Central memory CD8-positive, alpha-beta T cell (primary cell): ENCODE measurements at regions not wholly inside any gene's neighbourhood (a gene's known extent, or its start where the extent isn't known, plus 50 kb on each side); places are given as distances from the start of the nearest gene placed in this dataset.

Experiments used
- ATAC-seq: fragments of 150-1000 bp; cut with Tn5 transposase; replicated peaks from 2 replicates; pipeline ENCODE4 v1.10.0; 2022; ENCODE audit warnings: mild to moderate bottlenecking, moderate FRiP score, moderate number of reproducible peaks; ENCODE audit not compliant: poor library complexity, severe bottlenecking; ENCODE audit errors: extremely low read depth
- DNase-seq, 2 donors: peaks; one replicate each; pipeline ENCODE4 v3.0.0; 2021; ENCODE audit warnings: low spot score in 2 of 2
- H3K27ac Mint-ChIP-seq: one replicate; pipeline ENCODE4 v1.8.0; 2022; ENCODE audit warnings: low read depth, mild to moderate bottlenecking, moderate library complexity, mixed read lengths
- H3K27me3 Mint-ChIP-seq: one replicate; pipeline ENCODE4 v1.8.0; 2022; ENCODE audit warnings: mixed read lengths
- H3K36me3 Mint-ChIP-seq: one replicate; pipeline ENCODE4 v1.8.0; 2022; ENCODE audit warnings: mild to moderate bottlenecking, moderate library complexity, mixed read lengths; ENCODE audit not compliant: insufficient read depth
- H3K4me1 Mint-ChIP-seq: one replicate; pipeline ENCODE4 v1.8.0; 2022; ENCODE audit warnings: mixed read lengths
- H3K4me3 Mint-ChIP-seq: one replicate; pipeline ENCODE4 v1.8.0; 2022; ENCODE audit warnings: mild to moderate bottlenecking, moderate library complexity, mixed read lengths
- H3K9me3 Mint-ChIP-seq: one replicate; pipeline ENCODE4 v1.8.0; 2022; ENCODE audit warnings: mixed read lengths

DNA sequence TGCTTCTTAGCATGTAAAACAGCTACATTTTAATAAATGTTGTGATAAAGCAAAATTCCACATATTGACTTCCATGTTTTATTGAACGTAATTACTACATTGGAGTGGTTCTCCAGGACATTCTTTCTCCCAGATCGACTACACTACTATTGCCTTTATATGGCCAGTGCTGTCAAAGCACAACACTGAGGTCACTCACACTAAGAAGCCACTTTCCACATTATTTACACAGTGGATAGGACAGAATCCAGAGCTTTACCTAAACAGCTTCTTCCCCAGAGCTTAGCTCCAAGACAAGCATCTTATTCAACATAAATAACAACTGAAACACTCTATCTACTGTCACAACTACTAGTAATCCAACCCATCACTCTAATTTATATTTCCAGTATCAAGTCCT, 73.9 kb upstream of the WDR75 start:
- no peaks in the 10 kb centered on the region for H3K36me3 Mint-ChIP-seq
- H3K4me1 Mint-ChIP-seq = no peaks in the 10 kb centered on the region

DNA sequence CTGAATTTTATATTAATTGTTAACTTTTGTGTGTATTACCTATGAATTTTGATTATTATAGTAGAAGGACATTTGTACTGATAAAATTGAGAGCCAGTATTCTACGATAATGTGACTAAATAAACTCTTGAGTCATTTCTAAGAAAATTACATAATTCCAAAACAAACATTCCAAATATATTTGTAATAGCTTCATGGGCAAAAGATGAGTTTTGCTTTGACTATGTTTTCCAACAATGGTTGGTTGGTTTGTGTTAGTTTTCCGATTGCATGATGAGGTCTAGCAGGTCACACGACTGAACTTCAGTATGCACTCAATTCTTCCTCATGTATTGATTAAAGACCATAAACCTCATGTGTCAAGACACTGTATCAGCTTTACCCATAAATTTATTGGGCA, 71.7 kb upstream of the WDR75 start:
- Mint-ChIP-seq H3K4me1 (no peaks in the 10 kb centered on the region), H3K27me3 (no peaks in the 10 kb centered on the region), H3K36me3 (no peaks in the 10 kb centered on the region), H3K9me3 (no peaks in the 10 kb centered on the region), H3K4me3 (no peak overlapping the region), H3K27ac (no peak overlapping the region)
- DNase-seq (no peak), ATAC-seq (no peak)

More for the DNA sequence above, 73.9 kb upstream of the WDR75 start:
- Mint-ChIP-seq H3K27me3 (no peaks in the 10 kb centered on the region), H3K4me3 (no peak overlapping the region), H3K27ac (no peak overlapping the region), H3K9me3 (no peaks in the 10 kb centered on the region)
- no peak for ATAC-seq
- DNase-seq = no peak

DNA sequence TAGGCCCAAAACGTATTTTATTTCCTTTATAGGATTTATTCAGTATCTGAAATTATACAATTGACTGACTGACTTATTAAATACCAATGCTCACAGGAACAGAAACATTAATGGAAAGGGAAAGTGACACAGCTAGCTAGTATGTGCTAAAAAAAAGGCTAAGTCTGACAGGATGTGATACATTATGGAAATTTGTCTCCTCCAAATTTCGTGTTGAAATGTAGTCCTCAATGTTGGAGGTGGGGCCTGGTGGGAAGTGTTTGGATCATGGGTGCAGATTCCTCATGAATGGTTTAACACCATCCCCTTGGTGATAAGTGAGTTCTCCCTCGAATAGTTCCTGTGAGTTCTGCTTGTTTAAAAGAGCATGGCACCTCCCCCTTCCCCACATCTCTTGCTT, 70.6 kb upstream of the WDR75 start:
- Mint-ChIP-seq H3K9me3 (no peaks in the 10 kb centered on the region), H3K36me3 (no peaks in the 10 kb centered on the region), H3K27ac (no peak overlapping the region), H3K4me3 (no peak overlapping the region), H3K4me1 (no peaks in the 10 kb centered on the region), H3K27me3 (no peaks in the 10 kb centered on the region)
- DNase-seq = no peak
- no peak for ATAC-seq

DNA sequence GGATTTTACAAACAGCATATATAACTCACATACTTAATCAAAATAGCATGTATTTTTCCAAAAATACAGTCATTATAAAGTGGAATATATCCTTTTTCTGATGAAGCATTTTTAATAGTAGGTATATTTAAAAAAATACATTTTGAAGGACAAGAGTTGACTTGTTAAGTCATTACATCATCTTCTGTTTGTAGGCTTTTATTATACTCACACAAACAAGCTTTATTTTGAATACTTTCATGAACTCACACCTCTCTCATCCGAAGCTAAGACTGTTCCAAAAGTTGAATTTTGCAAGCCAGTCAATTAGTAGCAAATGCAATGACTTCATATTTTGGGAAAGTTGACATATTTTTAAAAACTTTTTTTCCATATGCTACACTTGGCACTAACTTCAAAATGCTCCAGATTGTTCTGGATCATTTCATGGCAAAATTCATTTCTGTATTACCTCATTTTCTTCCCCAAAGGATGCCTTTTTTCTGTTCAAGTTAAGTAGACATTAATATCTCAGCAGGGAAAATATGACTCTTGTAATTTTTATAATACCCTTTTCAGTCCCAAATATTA, 68.5 kb upstream of the WDR75 start:
- Mint-ChIP-seq H3K36me3 (no peaks in the 10 kb centered on the region), H3K4me1 (no peaks in the 10 kb centered on the region), H3K27ac (no peak overlapping the region), H3K4me3 (no peak overlapping the region), H3K27me3 (peaks cover 9% of the 10 kb centered on the region), H3K9me3 (no peaks in the 10 kb centered on the region)
- no peak for DNase-seq
- ATAC-seq = no peak

DNA sequence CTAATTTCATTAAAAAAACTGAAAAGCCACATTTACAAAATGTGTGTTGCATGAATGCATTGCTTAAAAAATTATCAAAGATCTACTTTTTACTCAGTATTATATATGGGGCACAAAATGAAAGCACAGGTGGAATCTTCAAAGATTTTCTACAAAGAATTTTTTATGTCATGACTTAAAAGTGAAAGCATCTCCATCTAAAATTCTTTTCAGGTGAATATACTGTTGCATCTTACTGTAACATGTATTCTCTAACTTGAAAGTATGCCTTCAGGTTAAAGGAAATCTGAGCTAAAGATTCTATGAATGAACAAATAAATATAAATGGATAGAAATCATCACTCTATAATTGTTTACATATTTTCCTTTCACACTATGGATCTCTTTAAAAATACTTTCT, 66.8 kb upstream of the WDR75 start:
- H3K4me1 Mint-ChIP-seq = no peaks in the 10 kb centered on the region
- no peak overlapping the region for H3K4me3 Mint-ChIP-seq
- DNase-seq (no peak), ATAC-seq (no peak)
- H3K36me3 Mint-ChIP-seq = no peaks in the 10 kb centered on the region
- H3K9me3 Mint-ChIP-seq = no peaks in the 10 kb centered on the region
- H3K27me3 Mint-ChIP-seq = peaks cover 9% of the 10 kb centered on the region
- no peak overlapping the region for H3K27ac Mint-ChIP-seq

DNA sequence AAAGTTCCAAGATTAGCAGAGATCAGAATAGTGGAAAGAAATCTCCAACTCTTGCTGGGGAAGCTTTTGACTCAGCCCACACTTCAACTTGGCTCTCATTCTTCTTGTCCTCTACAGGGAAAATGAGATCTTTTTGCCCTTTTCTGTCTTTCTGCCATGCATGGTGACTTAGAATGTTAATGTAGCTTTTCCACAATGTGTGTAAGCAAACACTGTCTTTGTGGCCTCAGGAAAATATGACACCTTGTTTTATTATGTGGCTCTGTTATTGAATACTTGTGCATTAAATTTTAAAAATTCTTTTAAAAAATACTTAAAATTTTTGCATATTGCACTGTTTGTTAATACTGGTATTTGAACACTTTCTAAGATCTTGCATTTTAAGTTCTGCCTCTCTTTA, 65.4 kb upstream of the WDR75 start:
- H3K27me3 Mint-ChIP-seq = peaks cover 9% of the 10 kb centered on the region
- H3K27ac Mint-ChIP-seq = no peak overlapping the region
- ATAC-seq (no peak), DNase-seq (no peak)
- H3K36me3 Mint-ChIP-seq = no peaks in the 10 kb centered on the region
- H3K9me3 Mint-ChIP-seq = no peaks in the 10 kb centered on the region
- no peaks in the 10 kb centered on the region for H3K4me1 Mint-ChIP-seq
- H3K4me3 Mint-ChIP-seq = no peak overlapping the region

DNA sequence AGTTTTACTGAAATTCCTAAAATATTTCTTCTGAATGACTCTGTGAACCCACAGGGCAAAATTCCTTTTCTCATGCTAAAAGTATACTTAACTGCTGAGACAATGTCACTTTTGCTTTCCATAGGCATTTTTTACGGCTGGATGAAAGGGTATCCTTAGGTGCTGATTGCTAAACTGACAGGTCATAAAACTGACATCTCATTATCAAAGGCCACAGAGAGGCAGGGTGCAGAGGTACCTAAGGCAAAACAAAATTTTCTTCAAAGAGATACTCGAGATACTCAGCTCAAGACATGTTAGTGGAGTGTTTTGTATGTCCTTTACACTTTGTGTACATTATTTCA, 62.0 kb upstream of the WDR75 start:
- DNase-seq (no peak), ATAC-seq (no peak)
- Mint-ChIP-seq H3K27me3 (peaks cover 9% of the 10 kb centered on the region), H3K4me1 (no peaks in the 10 kb centered on the region), H3K4me3 (no peak overlapping the region), H3K36me3 (no peaks in the 10 kb centered on the region), H3K27ac (no peak overlapping the region), H3K9me3 (no peaks in the 10 kb centered on the region)

DNA sequence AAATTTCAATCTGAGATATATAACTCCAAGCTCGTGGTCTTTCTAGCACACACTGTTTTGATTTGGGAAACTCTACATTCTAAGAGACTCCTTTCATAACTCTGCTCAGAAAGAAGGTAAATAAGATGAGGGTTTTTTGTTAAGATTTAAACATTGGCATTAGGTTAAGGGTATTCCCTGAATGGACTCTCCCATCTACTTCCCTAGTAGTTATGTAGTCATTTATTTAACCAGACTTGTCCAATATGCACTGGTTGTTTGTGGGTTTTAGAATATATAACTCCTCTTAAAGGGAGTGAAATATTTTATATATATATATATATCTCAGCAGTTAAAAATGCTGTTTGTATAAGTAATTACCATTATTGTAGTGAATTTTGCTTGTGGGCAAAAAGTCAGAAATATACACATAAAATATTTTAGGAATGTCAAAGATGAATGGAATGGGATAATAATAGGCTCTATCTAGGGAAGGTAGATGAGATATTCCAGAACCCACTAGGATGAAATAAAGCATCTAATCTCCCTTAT, 61.5 kb upstream of the WDR75 start:
- Mint-ChIP-seq H3K27ac (no peak overlapping the region), H3K27me3 (peaks cover 12% of the 10 kb centered on the region), H3K4me3 (no peak overlapping the region), H3K4me1 (no peaks in the 10 kb centered on the region), H3K9me3 (no peaks in the 10 kb centered on the region), H3K36me3 (no peaks in the 10 kb centered on the region)
- ATAC-seq (no peak), DNase-seq (no peak)

DNA sequence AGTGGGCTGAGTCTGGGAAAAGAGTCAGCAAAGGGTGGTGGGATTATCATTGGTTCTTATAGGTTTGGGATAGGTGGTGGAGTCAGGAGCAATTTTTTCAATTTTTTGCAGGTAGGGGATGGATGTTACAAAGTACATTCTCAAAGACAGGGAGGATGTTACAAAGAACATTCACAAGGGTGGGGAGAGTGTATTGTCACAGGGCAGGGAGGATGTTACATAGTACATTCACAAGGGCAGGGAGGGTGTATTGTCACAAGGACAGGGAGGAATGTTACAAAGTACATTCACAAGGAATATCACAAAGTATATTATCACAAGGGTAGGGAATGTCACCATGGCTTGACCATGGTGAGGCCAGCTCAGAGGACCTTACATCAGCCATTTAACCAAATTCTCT, 58.6 kb upstream of the WDR75 start:
- no peak for ATAC-seq
- H3K4me1 Mint-ChIP-seq = no peaks in the 10 kb centered on the region
- no peak overlapping the region for H3K27ac Mint-ChIP-seq

DNA sequence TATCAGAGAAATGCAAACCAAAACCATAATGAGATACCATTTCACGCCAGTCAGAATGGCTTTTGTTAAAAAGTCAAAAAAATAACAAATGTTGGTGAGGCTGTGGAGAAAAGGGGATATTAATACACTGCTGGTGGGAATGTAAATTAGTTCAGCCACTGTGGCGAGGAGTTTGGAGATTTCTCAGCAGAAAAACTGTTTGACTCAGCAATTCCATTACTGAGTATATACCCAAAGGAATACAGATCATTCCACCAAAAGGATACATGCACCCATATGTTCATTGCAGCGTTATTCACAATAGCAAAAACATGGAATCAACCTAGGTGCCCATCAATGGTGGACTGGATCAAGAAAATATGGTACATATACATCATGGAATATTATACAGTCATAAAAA, 54.5 kb upstream of the WDR75 start:
- Mint-ChIP-seq H3K9me3 (no peaks in the 10 kb centered on the region), H3K27ac (no peak overlapping the region), H3K4me1 (no peaks in the 10 kb centered on the region), H3K27me3 (peaks cover 12% of the 10 kb centered on the region), H3K36me3 (no peaks in the 10 kb centered on the region), H3K4me3 (no peak overlapping the region)
- DNase-seq (no peak), ATAC-seq (no peak)

More for the DNA sequence above, 58.6 kb upstream of the WDR75 start:
- Mint-ChIP-seq H3K36me3 (no peaks in the 10 kb centered on the region), H3K27me3 (peaks cover 12% of the 10 kb centered on the region), H3K4me3 (no peak overlapping the region), H3K9me3 (no peaks in the 10 kb centered on the region)
- no peak for DNase-seq

DNA sequence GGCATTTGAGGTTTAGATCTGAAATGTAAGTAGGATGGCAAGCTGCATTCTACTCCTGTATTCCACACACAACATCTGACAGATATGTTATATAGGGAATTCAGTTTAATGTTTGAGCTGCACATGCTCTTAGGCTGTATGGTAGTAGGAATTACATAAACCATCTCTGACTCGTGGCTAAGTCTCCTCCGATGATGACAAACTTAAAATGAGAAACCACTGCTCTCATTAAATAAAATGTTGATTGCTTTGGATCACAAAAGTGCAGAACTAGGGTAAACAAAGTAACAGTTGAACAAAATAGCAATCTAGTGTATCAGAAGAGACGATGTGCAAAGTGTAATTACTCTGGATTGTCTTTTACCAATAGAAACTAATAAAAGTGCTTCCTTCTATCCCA, 50.1 kb upstream of the WDR75 start:
- no peaks in the 10 kb centered on the region for H3K27me3 Mint-ChIP-seq
- DNase-seq = no peak

More for the DNA sequence above, 50.1 kb upstream of the WDR75 start:
- Mint-ChIP-seq H3K4me1 (no peaks in the 10 kb centered on the region), H3K27ac (no peak overlapping the region), H3K4me3 (no peak overlapping the region), H3K9me3 (no peaks in the 10 kb centered on the region), H3K36me3 (no peaks in the 10 kb centered on the region)
- no peak for ATAC-seq
